ENCODE measurements at regions not wholly inside any gene's neighbourhood (a gene's known extent, or its start where the extent isn't known, plus 50 kb on each side); places are given as distances from the start of the nearest gene placed in this dataset.
"Not testable (repeated sequence)": the region's sequence is repeated elsewhere in the genome, so short reads cannot be mapped to it uniquely, and the experiment has no call there.

GRCh38 chr1:88523854-88524528, 160.1 kb upstream of the PKN2 start:
- no peak for DNase-seq

- no peak for DNase-seq
Measured at GRCh38 chr1:88526456-88526855, 157.6 kb upstream of the PKN2 start.

GRCh38 chr1:88528792-88529191, 155.3 kb upstream of the PKN2 start:
- DNase-seq, result no peak

- no peak for DNase-seq
Measured at GRCh38 chr1:88529581-88529980, 154.5 kb upstream of the PKN2 start.

GRCh38 chr1:88530246-88530645, 153.8 kb upstream of the PKN2 start:
- DNase-seq, result no peak

- DNase-seq, result no peak
Measured at GRCh38 chr1:88537787-88538186, 146.3 kb upstream of the PKN2 start.

GRCh38 chr1:88538222-88538899, 145.7 kb upstream of the PKN2 start:
- DNase-seq, result no peak

GRCh38 chr1:88540255-88540654, 143.8 kb upstream of the PKN2 start:
- no peak for DNase-seq

- DNase-seq, result no peak
Measured at GRCh38 chr1:88541596-88541995, 142.5 kb upstream of the PKN2 start.

- no peak for DNase-seq
Measured at GRCh38 chr1:88544195-88544594, 139.9 kb upstream of the PKN2 start.

- no peak for DNase-seq
Measured at GRCh38 chr1:88549536-88549935, 134.5 kb upstream of the PKN2 start.

GRCh38 chr1:88552226-88552625, 131.8 kb upstream of the PKN2 start:
- DNase-seq, result no peak

- DNase-seq, result no peak
Measured at GRCh38 chr1:88557014-88557413, 127.1 kb upstream of the PKN2 start.

GRCh38 chr1:88560621-88561020, 123.5 kb upstream of the PKN2 start:
- DNase-seq, result no peak

GRCh38 chr1:88562991-88563390, 121.1 kb upstream of the PKN2 start:
- DNase-seq, result no peak

- no peak for DNase-seq
Measured at GRCh38 chr1:88566615-88567387, 117.3 kb upstream of the PKN2 start.

- DNase-seq, result no peak
Measured at GRCh38 chr1:88571506-88571905, 112.6 kb upstream of the PKN2 start.

GRCh38 chr1:88579598-88579997, 104.5 kb upstream of the PKN2 start:
- DNase-seq, result no peak

GRCh38 chr1:88581703-88582102, 102.4 kb upstream of the PKN2 start:
- no peak for DNase-seq

GRCh38 chr1:88593358-88593757, 90.7 kb upstream of the PKN2 start:
- DNase-seq, result no peak

GRCh38 chr1:88595355-88596002, 88.6 kb upstream of the PKN2 start:
- DNase-seq, result no peak

GRCh38 chr1:88597973-88598372, 86.1 kb upstream of the PKN2 start:
- DNase-seq, result not testable (repeated sequence)

- DNase-seq, result no peak
Measured at GRCh38 chr1:88608139-88608943, 75.7 kb upstream of the PKN2 start.
